ENCODE measurements at regions not wholly inside any gene's neighbourhood (a gene's known extent, or its start where the extent isn't known, plus 50 kb on each side); places are given as distances from the start of the nearest gene placed in this dataset.
A peak's percentile ranks its signal among the peaks of the same experiment; 100 is the strongest.

- DNase-seq = no peak
- no peak overlapping the region for H3K27ac ChIP-seq (ENCODE audit: low read length)
Observed at GRCh38 chr6:23414051-23414445, 712.0 kb upstream of the NRSN1 start.

DNA sequence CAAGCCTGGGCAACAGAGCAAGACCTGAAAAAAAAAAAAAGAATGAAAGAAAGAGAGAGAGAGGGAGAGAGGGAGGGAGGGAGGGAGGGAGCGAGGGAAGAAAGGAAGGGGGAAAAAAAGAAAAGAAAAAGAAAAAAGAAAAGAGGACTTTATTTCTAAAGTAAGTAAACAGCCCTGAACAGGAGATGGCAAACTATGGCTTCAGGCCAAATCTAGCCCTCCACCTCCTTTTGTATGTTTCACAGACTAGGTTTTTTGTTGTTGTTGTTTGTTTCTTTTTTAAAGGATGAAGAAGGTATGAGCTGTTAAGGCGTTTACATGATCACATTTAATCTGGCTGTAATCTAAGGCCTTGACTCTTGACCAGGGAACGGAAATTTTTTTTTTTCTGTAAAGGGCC lies 711.1 kb upstream of the NRSN1 start:
- Histone ChIP-seq H3K4me3 (ENCODE audit: low read depth in 1 of 2, low read length in 2 of 2) (no peak overlapping the region), H3K79me2 (ENCODE audit: insufficient read depth, low read length) (no peaks in the 10 kb centered on the region), H3K4me2 (ENCODE audit: insufficient read depth, low read length) (no peak overlapping the region), H3K4me1 (ENCODE audit: insufficient read depth, low read length) (no peaks in the 10 kb centered on the region), H3K27me3 (ENCODE audit: insufficient read depth, low read length, poor library complexity) (no peaks in the 10 kb centered on the region), H3K9ac (ENCODE audit: low read depth, low read length) (no peak overlapping the region), H4K20me1 (ENCODE audit: insufficient read depth, low read length) (no peaks in the 10 kb centered on the region), H2AFZ (ENCODE audit: low read depth, low read length) (no peak overlapping the region), H3K9me3 (ENCODE audit: insufficient read depth, low read length, severe bottlenecking) (no peaks in the 10 kb centered on the region), H3K36me3 (ENCODE audit: insufficient read depth, low read length) (no peaks in the 10 kb centered on the region), H3K27ac (ENCODE audit: low read length) (no peak overlapping the region)
- ATAC-seq (ENCODE audit: insufficient read depth, low read depth) (no peak), DNase-seq (no peak)
- TF ChIP-seq EZH2 (IDR thresholded peaks at IDR 0.05; ENCODE audit: borderline replicate concordance, low read depth, low read length, severe bottlenecking) (no peak), CTCF (IDR thresholded peaks at IDR 0.05; ENCODE audit: borderline replicate concordance, extremely low read depth, low read length, poor library complexity, severe bottlenecking) (no peak)

More at GRCh38 chr6:23414051-23414445, 712.0 kb upstream of the NRSN1 start:
- Histone ChIP-seq H2AFZ (ENCODE audit: low read depth, low read length) (no peak overlapping the region), H4K20me1 (ENCODE audit: insufficient read depth, low read length) (no peaks in the 10 kb centered on the region), H3K79me2 (ENCODE audit: insufficient read depth, low read length) (no peaks in the 10 kb centered on the region), H3K4me2 (ENCODE audit: insufficient read depth, low read length) (no peak overlapping the region), H3K4me1 (ENCODE audit: insufficient read depth, low read length) (no peaks in the 10 kb centered on the region), H3K27me3 (ENCODE audit: insufficient read depth, low read length, poor library complexity) (no peaks in the 10 kb centered on the region), H3K9me3 (ENCODE audit: insufficient read depth, low read length, severe bottlenecking) (no peaks in the 10 kb centered on the region), H3K9ac (ENCODE audit: low read depth, low read length) (no peak overlapping the region), H3K36me3 (ENCODE audit: insufficient read depth, low read length) (no peaks in the 10 kb centered on the region), H3K4me3 (ENCODE audit: low read depth in 1 of 2, low read length in 2 of 2) (no peak overlapping the region)
- TF ChIP-seq EZH2 (IDR thresholded peaks at IDR 0.05; ENCODE audit: borderline replicate concordance, low read depth, low read length, severe bottlenecking) (no peak), CTCF (IDR thresholded peaks at IDR 0.05; ENCODE audit: borderline replicate concordance, extremely low read depth, low read length, poor library complexity, severe bottlenecking) (peak; percentile 30)
- peak; percentile 37; the same call in 1 of the 3 replicates for ATAC-seq (ENCODE audit: insufficient read depth, low read depth)

DNA sequence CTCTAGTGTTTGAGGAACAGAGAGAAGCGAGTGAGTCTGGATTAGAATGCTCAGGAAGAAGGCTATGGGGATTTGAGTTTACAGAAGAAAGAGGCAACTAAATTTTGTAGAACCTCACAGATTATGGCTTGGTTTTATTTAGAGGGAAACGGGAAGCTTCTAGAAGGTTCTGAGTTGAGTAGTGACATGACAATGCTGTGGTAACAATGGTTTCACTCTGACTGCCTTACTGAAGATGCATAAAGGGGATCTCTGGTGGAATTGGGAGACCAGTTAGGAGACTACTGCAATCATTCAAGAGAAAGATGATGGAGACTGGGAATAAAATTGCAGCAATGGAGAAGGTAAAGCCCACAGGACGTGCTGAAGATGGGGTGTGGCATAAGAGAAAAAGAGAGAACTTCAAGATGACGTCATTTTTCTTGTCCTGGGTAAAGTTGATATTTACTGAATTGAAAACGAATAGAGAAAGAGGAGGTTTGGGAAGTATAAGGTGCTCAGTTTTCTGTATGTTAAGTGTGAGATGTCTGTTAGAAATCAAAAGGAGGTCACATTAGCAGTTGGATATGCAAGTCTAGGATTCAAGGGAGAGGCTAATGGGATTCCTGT lies 710.1 kb upstream of the NRSN1 start:
- no peak for ATAC-seq (ENCODE audit: insufficient read depth, low read depth)
- Histone ChIP-seq H3K79me2 (ENCODE audit: insufficient read depth, low read length) (no peaks in the 10 kb centered on the region), H4K20me1 (ENCODE audit: insufficient read depth, low read length) (no peaks in the 10 kb centered on the region), H3K36me3 (ENCODE audit: insufficient read depth, low read length) (no peaks in the 10 kb centered on the region), H3K4me2 (ENCODE audit: insufficient read depth, low read length) (no peak overlapping the region), H3K4me1 (ENCODE audit: insufficient read depth, low read length) (no peaks in the 10 kb centered on the region), H3K9ac (ENCODE audit: low read depth, low read length) (no peak overlapping the region), H3K9me3 (ENCODE audit: insufficient read depth, low read length, severe bottlenecking) (no peaks in the 10 kb centered on the region), H2AFZ (ENCODE audit: low read depth, low read length) (no peak overlapping the region), H3K27me3 (ENCODE audit: insufficient read depth, low read length, poor library complexity) (no peaks in the 10 kb centered on the region), H3K27ac (ENCODE audit: low read length) (no peak overlapping the region), H3K4me3 (ENCODE audit: low read depth in 1 of 2, low read length in 2 of 2) (no peak overlapping the region)
- DNase-seq = no peak
- TF ChIP-seq CTCF (IDR thresholded peaks at IDR 0.05; ENCODE audit: borderline replicate concordance, extremely low read depth, low read length, poor library complexity, severe bottlenecking) (no peak), EZH2 (IDR thresholded peaks at IDR 0.05; ENCODE audit: borderline replicate concordance, low read depth, low read length, severe bottlenecking) (no peak)

Data from DND-41 (cell line).